B cell (primary cell): ENCODE measurements at regions not wholly inside any gene's neighbourhood (a gene's known extent, or its start where the extent isn't known, plus 50 kb on each side); places are given as distances from the start of the nearest gene placed in this dataset.

Experiments
- ATAC-seq: fragments of 200-7000 bp; cut with Tn5 transposase; one replicate; pipeline ENCODE4 v1.10.0; 2021; ENCODE audit warnings: low read depth, mild to moderate bottlenecking, moderate number of reproducible peaks, moderate library complexity
- CTCF ChIA-PET: fragments of 350-600 bp; sonication (Branson Sonifier 250); formaldehyde crosslinking; loops from one replicate; lab custom pipeline; 2021; ENCODE audit warnings: antibody characterized with exemption, inconsistent platforms; lab: Charles Lee
- POLR2A ChIA-PET: fragments of 350-600 bp; sonication (Branson Sonifier 250); formaldehyde crosslinking; loops from one replicate; lab custom pipeline; 2021; ENCODE audit warnings: antibody characterized with exemption; lab: Charles Lee
- DNase-seq: peaks from one replicate; pipeline ENCODE4 v3.0.0; 2013
- H2AFZ ChIP-seq: 2 replicates; pipeline ENCODE4 v1.6.1; 2012; ENCODE audit warnings: mild to moderate bottlenecking, low read depth, low read length; ENCODE audit not compliant: insufficient read depth, poor library complexity, severe bottlenecking
- H3K27ac ChIP-seq, 2 donors: 1 replicate in 1 of 2; 2 replicates in 1 of 2; pipeline ENCODE4 v1.5.1; 2012 to 2013; ENCODE audit warnings: low read length in 2 of 2, mild to moderate bottlenecking in 2 of 2, moderate library complexity in 1 of 2
- H3K27me3 ChIP-seq, 4 experiments: fragments of 200-600 bp in 1 of 4; sonication (generic) in 1 of 4; replicated peaks in 1 of 4; 1 replicate in 2 of 4; 2 replicates in 2 of 4; pipeline versions ENCODE4 v1.6.1 to v1.7.0; 2013 to 2016; ENCODE audit warnings: low read length in 3 of 4, mild to moderate bottlenecking in 2 of 4, mixed read lengths in 1 of 4, moderate library complexity in 1 of 4; ENCODE audit not compliant: insufficient read depth in 4 of 4, control insufficient read depth in 3 of 4; ENCODE audit errors: control extremely low read depth in 1 of 4
- H3K36me3 ChIP-seq, 2 experiments: replicated peaks in 1 of 2; 1 replicate in 1 of 2; 2 replicates in 1 of 2; pipeline versions ENCODE4 v1.6.1 to v1.7.1; 2013; ENCODE audit warnings: low read length in 1 of 2; ENCODE audit not compliant: insufficient read depth in 2 of 2, control insufficient read depth in 1 of 2; ENCODE audit errors: control extremely low read depth in 1 of 2, extremely low read depth in 1 of 2
- H3K4me1 ChIP-seq, 2 donors: fragments of 200-600 bp in 1 of 2; sonication (generic) in 1 of 2; 1 replicate in 1 of 2; 2 replicates in 1 of 2; pipeline versions ENCODE4 v1.5.1 to v1.6.1; 2013 to 2017; ENCODE audit warnings: low read length in 2 of 2; ENCODE audit not compliant: control insufficient read depth in 2 of 2, insufficient read depth in 2 of 2
- H3K4me2 ChIP-seq: replicated peaks from 2 replicates; pipeline ENCODE3; 2012; ENCODE audit warnings: mild to moderate bottlenecking, low read depth, low read length; ENCODE audit not compliant: poor library complexity, severe bottlenecking
- H3K4me3 ChIP-seq, 5 experiments: fragments of 200-600 bp in 1 of 5; sonication (generic) in 1 of 5; 1 replicate in 3 of 5; 2 replicates in 2 of 5; pipeline versions ENCODE4 v1.5.1 to v1.7.0; 2011 to 2016; ENCODE audit warnings: low read length in 4 of 5, mild to moderate bottlenecking in 4 of 5, low read depth in 2 of 5, control low read depth in 1 of 5, moderate library complexity in 1 of 5; ENCODE audit not compliant: insufficient read depth in 1 of 5; ENCODE audit errors: control extremely low read depth in 1 of 5, extremely low read depth in 1 of 5
- H3K79me2 ChIP-seq: fragments of 200-600 bp; sonication (generic); one replicate; pipeline ENCODE4 v1.6.0; 2016; ENCODE audit warnings: low read length; ENCODE audit not compliant: control insufficient read depth, insufficient read depth
- H3K9ac ChIP-seq: fragments of 200-600 bp; sonication (generic); 2 replicates; pipeline ENCODE4 v1.6.1; 2017; ENCODE audit warnings: mild to moderate bottlenecking, low read length, moderate library complexity
- H3K9me3 ChIP-seq, 3 donors: one replicate each; pipeline versions ENCODE4 v1.6.1 to v1.7.1; 2013; ENCODE audit warnings: low read length in 2 of 3; ENCODE audit not compliant: control insufficient read depth in 2 of 3, insufficient read depth in 1 of 3; ENCODE audit errors: control extremely low read depth in 1 of 3
- H4K20me1 ChIP-seq: 2 replicates; pipeline ENCODE4 v1.6.0; 2012; ENCODE audit warnings: mild to moderate bottlenecking, low read length; ENCODE audit not compliant: insufficient read depth, control insufficient read depth, poor library complexity, severe bottlenecking
- H3K27ac Mint-ChIP-seq: one replicate; pipeline ENCODE4 v1.8.0; 2021; ENCODE audit warnings: mixed read lengths
- H3K27me3 Mint-ChIP-seq: one replicate; pipeline ENCODE4 v1.8.0; 2021; ENCODE audit warnings: mixed read lengths
- H3K4me1 Mint-ChIP-seq: one replicate; pipeline ENCODE4 v1.8.0; 2021; ENCODE audit warnings: mixed read lengths
- H3K4me3 Mint-ChIP-seq: one replicate; pipeline ENCODE4 v1.8.0; 2021; ENCODE audit warnings: mixed read lengths
- H3K9me3 Mint-ChIP-seq: one replicate; pipeline ENCODE4 v1.8.0; 2022; ENCODE audit warnings: mixed read lengths; ENCODE audit not compliant: insufficient read depth
- CTCF ChIP-seq: fragments of 200-600 bp; IDR thresholded peaks from one replicate; pipeline ENCODE4 v1.8.0; 2022; ENCODE audit warnings: antibody characterized with exemption, mild to moderate bottlenecking
- EZH2 ChIP-seq: IDR thresholded peaks from 2 replicates; pipeline ENCODE4 v1.6.1; 2012; ENCODE audit warnings: borderline replicate concordance, low read depth, mild to moderate bottlenecking, moderate library complexity, low read length; ENCODE audit not compliant: insufficient read depth, poor library complexity, severe bottlenecking
- WGBS: methylation state at CpG from one replicate; pipeline ENCODE4 v1.1.5; 2013; ENCODE audit warnings: missing lambda C conversion rate; ENCODE audit not compliant: insufficient coverage; 5-methylcytosine and 5-hydroxymethylcytosine counted together
- intact Hi-C: fragments of 100-400 bp; cut with micrococcal nuclease; formaldehyde crosslinking; loops from one replicate; pipeline ENCODE4 v1.10.0; 2022

- intact Hi-C loops, result no loop called here
- Histone ChIP-seq H3K4me2 (no peak overlapping the region), H3K9ac (no peak overlapping the region), H3K79me2 (no peaks in the 10 kb centered on the region), H3K36me3 (no peaks in the 10 kb centered on the region), H2AFZ (no peak overlapping the region), H3K27me3 (no peaks in the 10 kb centered on the region), H3K27ac (no peak overlapping the region), H4K20me1 (no peaks in the 10 kb centered on the region), H3K4me1 (no peaks in the 10 kb centered on the region), H3K4me3 (no peak overlapping the region), H3K9me3 (no peaks in the 10 kb centered on the region)
- no peaks in the 10 kb centered on the region for H3K27me3 Mint-ChIP-seq
- H3K4me3 Mint-ChIP-seq, result no peak overlapping the region
- H3K9me3 Mint-ChIP-seq, result no peaks in the 10 kb centered on the region
- no peaks in the 10 kb centered on the region for H3K4me1 Mint-ChIP-seq
- H3K27ac Mint-ChIP-seq, result no peak overlapping the region
- TF ChIP-seq EZH2, result no peak
- TF ChIP-seq CTCF, result no peak
- CTCF ChIA-PET, result no interaction called here
- DNase-seq, result no peak
- ATAC-seq, result no peak
- 92% methylated on average over 7 of the region's 10 CpGs for WGBS
- POLR2A ChIA-PET, result no interaction called here
Measured at GRCh38 chr1:217273866-217274265, 357.0 kb downstream of the GPATCH2 start.

- no peak overlapping the region for H3K27ac ChIP-seq
- H3K27me3 Mint-ChIP-seq, result no peaks in the 10 kb centered on the region
- H2AFZ ChIP-seq, result no peak overlapping the region
- no peaks in the 10 kb centered on the region for H3K4me1 Mint-ChIP-seq
- H3K4me3 ChIP-seq, result no peak overlapping the region
- no peaks in the 10 kb centered on the region for H3K9me3 Mint-ChIP-seq
- TF ChIP-seq EZH2 (no peak), CTCF (no peak)
- H3K4me1 ChIP-seq, result no peaks in the 10 kb centered on the region
- ChIA-PET POLR2A (no interaction called here), CTCF (no interaction called here)
- H3K4me3 Mint-ChIP-seq, result no peak overlapping the region
- H3K9me3 ChIP-seq, result no peaks in the 10 kb centered on the region
- H4K20me1 ChIP-seq, result no peaks in the 10 kb centered on the region
- H3K4me2 ChIP-seq, result no peak overlapping the region
- no peaks in the 10 kb centered on the region for H3K27me3 ChIP-seq
- no peak for ATAC-seq
- no peak for DNase-seq
- WGBS, result no CpG with 5 or more reads among the region's 2 CpGs
- H3K36me3 ChIP-seq, result no peaks in the 10 kb centered on the region
- H3K9ac ChIP-seq, result no peak overlapping the region
- H3K79me2 ChIP-seq, result no peaks in the 10 kb centered on the region
- intact Hi-C loops, result no loop called here
- no peak overlapping the region for H3K27ac Mint-ChIP-seq
Measured at GRCh38 chr1:217272385-217272784, 358.5 kb downstream of the GPATCH2 start.
